Central memory CD4-positive, alpha-beta T cell (primary cell): ENCODE measurements at regions not wholly inside any gene's neighbourhood (a gene's known extent, or its start where the extent isn't known, plus 50 kb on each side); places are given as distances from the start of the nearest gene placed in this dataset.
"Not testable (repeated sequence)": the region's sequence is repeated elsewhere in the genome, so short reads cannot be mapped to it uniquely, and the experiment has no call there.

Experiments used
- DNase-seq: peaks from one replicate; pipeline ENCODE4 v3.0.0; 2022

DNA sequence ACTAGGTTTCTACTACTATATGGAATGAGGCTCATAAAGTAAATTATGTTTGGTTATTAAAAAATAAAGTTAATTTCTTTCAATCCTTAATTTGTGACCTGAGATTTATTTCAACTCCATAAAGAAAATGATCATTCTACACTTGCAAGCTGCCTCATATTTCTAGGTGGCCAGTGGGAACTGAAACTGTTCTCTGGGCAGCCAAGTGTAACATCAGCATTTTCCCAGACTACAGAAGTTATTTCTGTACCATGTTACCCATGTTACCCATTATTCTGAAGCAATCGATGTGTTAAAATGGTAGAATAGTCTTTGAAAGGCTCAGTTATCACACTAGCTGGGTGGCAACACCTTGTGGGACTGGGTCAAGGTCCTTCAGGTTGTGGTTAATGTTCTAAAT is 139.3 kb upstream of the FBXO11 start:
- DNase-seq, result no peak

DNA sequence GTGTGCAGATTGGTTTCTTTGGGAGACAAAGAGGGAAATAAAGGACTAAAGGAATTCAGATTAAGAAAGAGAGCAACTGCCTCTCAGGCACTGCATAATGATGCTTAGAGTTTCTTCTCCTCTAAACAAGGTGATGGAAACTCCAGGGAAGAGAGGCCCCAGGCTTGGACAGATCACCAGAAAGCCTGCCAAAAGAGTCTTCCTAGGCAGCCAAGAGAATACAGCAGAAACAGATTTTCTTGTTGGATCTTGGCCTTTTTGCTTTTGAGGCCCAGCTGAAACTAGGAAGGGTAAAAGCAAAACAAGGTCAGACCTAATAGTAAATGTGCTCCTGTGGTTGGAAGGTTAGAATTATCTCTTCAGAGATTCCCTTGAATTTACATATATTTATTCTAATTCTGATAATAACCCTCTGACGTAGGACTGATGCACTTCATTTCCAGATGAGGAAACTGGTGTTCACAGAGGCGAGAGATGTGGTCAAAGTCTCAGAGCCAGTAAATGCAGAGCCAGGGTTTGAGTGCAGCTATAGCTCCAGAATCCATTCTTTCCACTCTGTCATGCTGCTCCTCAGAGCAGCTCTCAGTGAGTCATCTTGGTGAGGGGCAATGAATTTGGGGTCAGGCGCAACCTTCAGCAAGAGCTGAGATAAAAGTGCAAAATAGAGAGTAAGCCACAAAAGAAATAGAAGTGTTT is 142.3 kb upstream of the FBXO11 start:
- DNase-seq, result no peak

DNA sequence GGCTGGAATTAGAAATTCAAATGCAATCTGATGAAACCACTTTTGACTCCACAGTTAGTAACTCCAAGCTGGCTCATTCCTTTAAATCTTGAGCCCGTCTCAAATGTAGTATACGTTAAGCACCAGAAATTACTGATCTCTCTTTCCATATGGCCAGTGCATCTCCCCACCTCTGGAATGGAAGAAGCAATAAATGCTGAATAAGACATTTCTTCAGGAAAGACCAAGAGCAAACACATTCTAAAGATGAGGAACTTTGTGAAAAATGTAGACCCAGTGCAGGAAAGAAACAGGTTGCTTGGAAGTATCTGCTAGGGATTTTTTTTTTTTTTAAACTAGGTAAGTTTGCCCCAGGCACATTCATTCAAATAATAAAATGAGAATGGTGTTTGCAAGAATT is 143.1 kb upstream of the FBXO11 start:
- no peak for DNase-seq

- DNase-seq, result no peak
Observed at GRCh38 chr2:48050711-48051110, 144.4 kb upstream of the FBXO11 start.

DNA sequence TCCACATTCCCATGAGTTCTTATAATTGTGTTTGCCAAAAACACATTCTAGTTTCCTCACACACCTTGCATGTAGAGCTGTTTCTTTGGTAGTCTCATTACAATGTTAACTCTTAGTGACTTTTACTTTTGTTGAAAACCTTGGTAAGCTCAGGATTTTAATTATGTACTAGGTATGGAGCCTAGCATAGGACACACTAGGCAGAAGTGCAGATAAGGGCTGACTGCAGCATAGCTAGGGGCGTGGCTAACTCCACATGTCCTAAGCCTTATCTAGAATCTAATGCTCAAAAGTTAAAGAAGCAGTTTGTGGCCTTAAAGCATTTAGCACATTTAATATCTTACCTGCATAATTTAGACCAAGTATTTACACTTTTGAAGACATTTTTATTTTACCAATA is 153.7 kb upstream of the FBXO11 start:
- DNase-seq, result no peak

DNA sequence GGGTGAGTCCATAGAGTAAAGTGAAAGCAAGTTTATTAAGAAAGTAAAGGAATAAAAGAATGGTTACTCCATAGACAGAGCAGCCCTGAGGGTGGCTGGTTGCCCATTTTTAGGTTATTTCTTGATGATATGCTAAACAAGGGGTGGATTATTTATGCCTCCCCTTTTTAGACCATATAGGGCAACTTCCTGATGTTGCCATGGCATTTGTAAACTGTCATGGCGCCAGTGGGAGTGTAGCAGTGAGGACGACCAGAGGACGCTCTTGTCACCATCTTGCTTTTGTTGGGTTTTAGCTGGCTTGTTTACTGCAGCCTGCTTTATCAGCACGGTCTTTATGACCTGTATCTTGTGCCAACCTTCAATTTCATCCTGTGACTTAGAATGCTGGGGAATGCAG is 155.4 kb upstream of the FBXO11 start:
- not testable (repeated sequence) for DNase-seq

DNA sequence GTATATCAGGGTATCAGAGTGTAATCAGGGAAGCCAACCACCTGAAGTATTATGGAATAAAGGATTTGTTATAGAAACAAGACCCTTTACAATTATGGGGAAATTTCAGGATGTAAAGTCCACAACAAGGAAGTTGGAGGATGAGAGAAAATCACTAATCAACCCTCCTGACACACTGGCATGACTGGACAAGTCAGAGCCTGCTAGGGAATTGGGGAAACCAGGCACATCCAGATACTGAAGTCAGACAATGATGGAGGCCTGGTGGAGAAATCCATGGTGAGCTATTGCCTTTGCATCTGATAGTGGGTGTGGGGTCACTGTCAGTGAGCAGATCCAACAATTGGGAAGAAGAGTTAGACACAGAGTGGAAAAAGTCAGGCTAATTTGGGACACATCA is 158.8 kb upstream of the FBXO11 start:
- no peak for DNase-seq

- DNase-seq, result no peak
Observed at GRCh38 chr2:48066000-48066399, 159.7 kb upstream of the FBXO11 start.

DNA sequence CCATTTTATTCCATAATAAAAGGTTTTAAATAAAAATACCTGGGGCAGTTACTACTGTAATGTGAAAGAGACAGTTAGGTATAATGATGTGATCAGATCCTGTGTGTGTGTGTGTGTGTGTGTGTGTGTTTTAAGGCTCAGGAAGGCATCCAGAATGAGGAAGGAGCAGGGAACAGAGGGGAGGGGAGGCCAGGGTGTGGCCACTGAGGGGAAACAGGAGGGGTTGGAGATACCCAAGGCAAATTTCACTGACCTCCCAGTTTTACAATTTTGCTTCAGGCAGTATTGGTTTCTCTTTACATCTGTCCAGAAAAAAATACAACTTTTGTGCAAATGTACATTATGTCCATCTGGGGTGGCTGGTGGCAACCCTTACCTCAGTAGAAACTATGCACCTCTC is 163.5 kb upstream of the FBXO11 start:
- no peak for DNase-seq

DNA sequence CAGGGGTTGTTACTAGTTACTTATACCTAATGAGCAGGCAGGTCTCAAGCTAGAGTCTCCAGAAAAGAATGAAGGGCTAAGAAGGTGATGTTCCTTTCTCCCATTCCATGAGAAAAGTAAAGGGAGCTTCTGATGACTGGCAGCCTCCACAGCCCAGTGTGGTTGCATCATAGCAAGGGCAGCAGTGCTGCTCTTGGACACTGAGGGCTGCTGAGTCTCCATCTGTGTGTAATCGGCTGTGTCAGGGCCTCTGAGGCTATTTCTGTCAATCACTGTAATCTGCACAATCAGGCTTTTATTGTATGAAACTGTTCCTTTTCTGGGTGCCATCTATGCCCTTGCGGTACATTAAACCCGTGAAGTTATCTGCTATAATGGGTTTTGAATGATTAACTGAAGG is 164.1 kb upstream of the FBXO11 start:
- no peak for DNase-seq

DNA sequence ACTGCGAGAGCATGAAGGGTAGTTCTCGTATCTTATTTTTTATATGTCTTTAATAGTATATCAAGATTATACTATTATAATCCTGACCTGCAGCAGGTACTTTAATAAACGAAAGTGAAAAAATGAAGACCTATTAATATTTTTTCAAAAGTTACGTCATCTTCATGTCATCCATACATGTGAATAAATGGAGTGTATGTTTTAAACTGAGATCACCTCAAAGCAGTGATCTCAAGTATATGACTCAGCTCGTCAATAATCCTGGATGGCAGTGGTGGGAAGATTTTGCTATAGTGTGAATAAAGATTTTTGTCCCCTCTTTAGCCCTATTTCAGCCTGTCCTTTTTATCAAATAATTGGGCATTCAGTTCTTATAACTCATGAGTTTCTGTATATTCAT is 166.3 kb upstream of the FBXO11 start:
- no peak for DNase-seq

DNA sequence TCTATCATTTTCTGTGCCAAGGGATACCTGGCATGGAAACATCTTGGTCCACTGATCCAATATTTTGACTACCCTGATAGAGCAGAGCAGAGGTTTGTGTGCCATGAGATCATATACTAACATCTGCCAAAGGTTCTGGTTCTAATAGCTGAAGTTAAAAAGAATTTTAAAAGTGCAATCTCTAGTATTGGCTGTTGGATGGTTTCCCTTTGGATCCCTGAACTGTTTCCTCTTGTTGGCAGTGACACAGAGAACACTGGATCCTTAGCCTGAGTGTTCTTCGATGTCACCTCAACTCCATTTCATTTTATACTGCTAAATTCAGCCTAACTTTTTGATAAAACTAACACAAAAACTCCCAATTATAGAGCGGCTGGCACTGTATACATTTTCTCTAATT is 169.3 kb upstream of the FBXO11 start:
- DNase-seq, result no peak

DNA sequence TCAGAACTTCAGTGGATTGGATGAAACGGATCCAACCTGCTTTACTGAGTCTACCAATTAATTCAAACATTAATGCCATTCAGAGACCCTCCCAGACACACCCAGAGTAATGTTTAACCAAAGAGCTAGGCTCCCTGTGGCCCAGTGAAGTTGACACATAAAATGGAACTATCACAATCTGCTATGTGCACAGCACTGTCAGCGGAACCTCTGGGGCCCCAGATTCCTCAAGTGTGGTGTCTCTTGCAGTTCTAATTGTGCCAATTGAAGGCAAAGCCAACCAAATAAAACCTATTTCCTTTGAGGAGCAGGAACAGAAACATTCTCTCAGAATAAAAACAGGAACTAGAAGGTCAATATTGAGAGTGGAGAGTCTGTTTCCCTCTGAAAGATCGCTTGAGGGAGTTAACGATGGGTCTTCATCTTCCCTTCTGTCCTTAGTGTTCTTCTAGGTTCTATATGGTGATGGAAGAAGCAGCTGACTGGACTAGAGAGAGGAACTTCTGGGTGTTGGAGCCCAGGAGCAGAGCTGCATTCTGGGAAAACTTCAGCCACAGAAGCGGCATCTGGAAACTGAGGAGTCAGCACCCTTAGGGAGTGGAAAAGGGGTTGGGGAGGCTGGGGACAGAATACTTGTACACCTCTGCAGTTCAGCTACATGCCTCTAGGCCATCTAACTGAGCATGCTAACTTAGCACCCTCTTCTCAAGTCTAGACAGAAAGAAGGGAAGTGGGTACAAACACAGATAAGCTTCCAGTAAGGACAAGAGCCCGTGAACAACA is 174.4 kb upstream of the FBXO11 start:
- DNase-seq, result no peak

GRCh38 chr2:48081317-48081628 is 175.0 kb upstream of the FBXO11 start:
- no peak for DNase-seq

GRCh38 chr2:48085888-48086287 is 179.6 kb upstream of the FBXO11 start:
- no peak for DNase-seq

- no peak for DNase-seq
Observed at GRCh38 chr2:48088994-48089393, 182.7 kb upstream of the FBXO11 start.

DNA sequence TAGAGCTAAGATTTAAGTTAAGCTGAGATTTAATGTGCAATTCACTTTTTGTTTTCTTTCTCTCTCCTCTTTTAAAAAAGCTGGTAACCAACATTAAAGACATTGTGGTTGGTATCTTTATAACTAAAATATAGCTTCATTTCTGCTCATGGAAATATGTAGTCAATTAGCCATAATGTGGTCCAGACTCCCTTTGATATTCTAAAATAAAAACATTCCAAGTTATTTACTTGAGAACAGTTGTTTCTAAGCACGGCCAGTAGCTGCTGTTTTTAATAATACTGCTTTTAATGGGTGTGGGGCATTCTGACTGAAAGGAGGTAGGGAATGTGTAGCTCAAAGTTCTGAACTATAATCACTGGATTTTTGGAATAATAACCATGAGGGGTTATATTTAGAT is 183.3 kb upstream of the FBXO11 start:
- no peak for DNase-seq

GRCh38 chr2:48092846-48093803 is 186.8 kb upstream of the FBXO11 start:
- DNase-seq, result no peak

GRCh38 chr2:48096765-48097164 is 190.5 kb upstream of the FBXO11 start:
- DNase-seq, result not testable (repeated sequence)

GRCh38 chr2:48098539-48098938 is 192.2 kb upstream of the FBXO11 start:
- no peak for DNase-seq

GRCh38 chr2:48104418-48104817 is 198.1 kb upstream of the FBXO11 start:
- DNase-seq, result no peak

DNA sequence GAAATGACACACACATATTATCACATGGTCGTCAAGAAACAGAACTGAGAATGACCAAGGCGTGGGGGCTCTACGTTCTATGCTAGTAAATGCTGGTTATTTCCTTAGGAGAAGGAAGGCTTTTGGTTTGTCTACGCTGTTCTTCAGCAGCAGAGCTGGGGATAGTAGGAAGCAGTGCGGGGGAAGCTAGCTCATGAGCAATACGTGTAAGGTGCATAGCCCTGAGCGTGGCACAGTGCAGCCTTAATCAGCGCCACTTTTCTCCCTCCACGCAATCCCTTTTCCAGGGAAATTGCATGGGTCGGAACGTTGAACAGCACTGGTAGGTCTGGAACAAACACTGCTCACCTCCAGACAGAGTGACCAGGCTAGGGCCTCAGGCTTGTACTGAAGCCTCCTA is 199.6 kb upstream of the FBXO11 start:
- no peak for DNase-seq

DNA sequence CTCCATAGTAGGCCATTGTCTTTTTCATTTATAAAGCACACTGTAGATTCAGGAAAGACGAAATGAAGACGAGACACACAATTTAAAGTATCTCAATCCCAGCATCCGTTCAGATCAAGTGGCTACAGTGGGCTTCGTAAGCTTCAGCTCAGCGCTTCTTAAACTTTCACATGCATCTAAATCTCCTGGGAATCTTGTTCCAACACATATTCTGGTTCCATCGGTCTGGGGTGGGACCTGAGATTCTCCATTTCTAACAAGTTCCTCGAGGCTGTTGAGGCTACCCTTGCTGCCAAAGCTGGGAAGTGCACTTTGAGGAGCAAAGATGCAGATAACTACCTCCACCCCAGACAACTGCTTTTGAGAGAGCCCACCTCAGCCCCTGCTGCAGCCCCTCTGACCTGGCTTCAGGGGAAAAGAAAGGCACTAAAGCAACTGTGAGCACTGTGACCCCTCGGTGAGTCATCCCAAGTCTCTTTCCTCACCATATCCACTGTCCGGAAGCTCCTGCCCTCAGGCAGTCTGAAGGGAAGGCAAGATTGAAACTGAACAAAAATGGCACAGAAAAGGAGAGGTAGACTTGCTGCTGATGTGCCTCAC is 201.1 kb upstream of the FBXO11 start:
- DNase-seq, result no peak
